IPS-20b (cell line): ENCODE measurements at regions not wholly inside any gene's neighbourhood (a gene's known extent, or its start where the extent isn't known, plus 50 kb on each side); places are given as distances from the start of the nearest gene placed in this dataset.

Source experiments
- H3K27ac ChIP-seq: one replicate; pipeline ENCODE4 v1.5.1; 2013; ENCODE audit warnings: low read length
- H3K27me3 ChIP-seq: 2 replicates; pipeline ENCODE4 v1.6.1; 2013; ENCODE audit warnings: mild to moderate bottlenecking, low read length, inconsistent platforms; ENCODE audit not compliant: insufficient read depth
- H3K36me3 ChIP-seq: 2 replicates; pipeline ENCODE4 v1.6.1; 2013; ENCODE audit warnings: low read depth, mild to moderate bottlenecking, inconsistent platforms, low read length, moderate library complexity; ENCODE audit not compliant: insufficient read depth
- H3K4me1 ChIP-seq: 2 replicates; pipeline ENCODE4 v1.6.1; 2013; ENCODE audit warnings: mild to moderate bottlenecking, control low read depth, inconsistent platforms, low read length, moderate library complexity; ENCODE audit not compliant: insufficient read depth
- H3K4me3 ChIP-seq: 2 replicates; pipeline ENCODE4 v1.5.1; 2013; ENCODE audit warnings: mild to moderate bottlenecking, low read length, inconsistent platforms
- H3K9ac ChIP-seq: 2 replicates; pipeline ENCODE4 v1.6.1; 2013; ENCODE audit warnings: low read depth, mild to moderate bottlenecking, inconsistent platforms, low read length, moderate library complexity
- H3K9me3 ChIP-seq: 2 replicates; pipeline ENCODE4 v1.6.1; 2013; ENCODE audit warnings: mild to moderate bottlenecking, low read depth, low read length, inconsistent platforms; ENCODE audit not compliant: insufficient read depth

- H3K9ac ChIP-seq, result no peak overlapping the region
- H3K4me3 ChIP-seq, result no peak overlapping the region
- no peak overlapping the region for H3K27ac ChIP-seq
- no peaks in the 10 kb centered on the region for H3K27me3 ChIP-seq
- H3K9me3 ChIP-seq, result no peaks in the 10 kb centered on the region
- no peaks in the 10 kb centered on the region for H3K4me1 ChIP-seq
- no peaks in the 10 kb centered on the region for H3K36me3 ChIP-seq
These were observed 163.2 kb downstream of the NSUN3 start for GRCh38 chr3:94226078-94226477.

- no peaks in the 10 kb centered on the region for H3K4me1 ChIP-seq
- no peak overlapping the region for H3K4me3 ChIP-seq
- H3K27ac ChIP-seq, result no peak overlapping the region
- H3K27me3 ChIP-seq, result no peaks in the 10 kb centered on the region
- no peak overlapping the region for H3K9ac ChIP-seq
- no peaks in the 10 kb centered on the region for H3K36me3 ChIP-seq
- H3K9me3 ChIP-seq, result no peaks in the 10 kb centered on the region
These were observed 170.1 kb downstream of the NSUN3 start for GRCh38 chr3:94232921-94233320.

- H3K4me3 ChIP-seq, result no peak overlapping the region
- no peak overlapping the region for H3K9ac ChIP-seq
- no peaks in the 10 kb centered on the region for H3K9me3 ChIP-seq
These were observed 171.4 kb downstream of the NSUN3 start for GRCh38 chr3:94234177-94234788.

GRCh38 chr3:94241986-94242385, 179.1 kb downstream of the NSUN3 start:
- H3K4me1 ChIP-seq, result no peaks in the 10 kb centered on the region
- no peaks in the 10 kb centered on the region for H3K9me3 ChIP-seq
- H3K27ac ChIP-seq, result no peak overlapping the region
- no peaks in the 10 kb centered on the region for H3K36me3 ChIP-seq
- H3K4me3 ChIP-seq, result no peak overlapping the region
- H3K9ac ChIP-seq, result no peak overlapping the region
- no peaks in the 10 kb centered on the region for H3K27me3 ChIP-seq

More at GRCh38 chr3:94234177-94234788, 171.4 kb downstream of the NSUN3 start:
- Histone ChIP-seq H3K36me3 (no peaks in the 10 kb centered on the region), H3K27ac (no peak overlapping the region), H3K4me1 (no peaks in the 10 kb centered on the region), H3K27me3 (no peaks in the 10 kb centered on the region)

GRCh38 chr3:94246171-94246570, 183.3 kb downstream of the NSUN3 start:
- H3K4me1 ChIP-seq, result peaks cover 10% of the 10 kb centered on the region; the same call in 1 of the 2 replicates
- no peaks in the 10 kb centered on the region for H3K36me3 ChIP-seq
- H3K9me3 ChIP-seq, result no peaks in the 10 kb centered on the region
- no peak overlapping the region for H3K4me3 ChIP-seq
- H3K27ac ChIP-seq, result no peak overlapping the region
- no peak overlapping the region for H3K9ac ChIP-seq
- no peaks in the 10 kb centered on the region for H3K27me3 ChIP-seq

GRCh38 chr3:94248042-94248441, 185.2 kb downstream of the NSUN3 start:
- Histone ChIP-seq H3K36me3 (no peaks in the 10 kb centered on the region), H3K4me1 (peaks cover 12% of the 10 kb centered on the region; the same call in 1 of the 2 replicates), H3K27me3 (no peaks in the 10 kb centered on the region), H3K9me3 (no peaks in the 10 kb centered on the region), H3K27ac (no peak overlapping the region), H3K9ac (no peak overlapping the region), H3K4me3 (no peak overlapping the region)

- H3K9ac ChIP-seq, result no peak overlapping the region
- H3K9me3 ChIP-seq, result no peaks in the 10 kb centered on the region
- no peaks in the 10 kb centered on the region for H3K36me3 ChIP-seq
- no peak overlapping the region for H3K27ac ChIP-seq
- peaks cover 12% of the 10 kb centered on the region; the same call in 1 of the 2 replicates for H3K4me1 ChIP-seq
- H3K27me3 ChIP-seq, result no peaks in the 10 kb centered on the region
- H3K4me3 ChIP-seq, result no peak overlapping the region
These were observed 186.7 kb downstream of the NSUN3 start for GRCh38 chr3:94249491-94250079.

GRCh38 chr3:94251566-94251965, 188.7 kb downstream of the NSUN3 start:
- Histone ChIP-seq H3K4me3 (no peak overlapping the region), H3K4me1 (peaks cover 12% of the 10 kb centered on the region; the same call in 1 of the 2 replicates), H3K9me3 (no peaks in the 10 kb centered on the region), H3K36me3 (no peaks in the 10 kb centered on the region), H3K9ac (no peak overlapping the region), H3K27ac (no peak overlapping the region), H3K27me3 (no peaks in the 10 kb centered on the region)

GRCh38 chr3:94252316-94252715, 189.5 kb downstream of the NSUN3 start:
- H3K9me3 ChIP-seq, result no peaks in the 10 kb centered on the region
- H3K4me1 ChIP-seq, result peaks cover 14% of the 10 kb centered on the region; the same call in 1 of the 2 replicates
- no peaks in the 10 kb centered on the region for H3K27me3 ChIP-seq
- no peak overlapping the region for H3K27ac ChIP-seq
- no peaks in the 10 kb centered on the region for H3K36me3 ChIP-seq
- H3K4me3 ChIP-seq, result no peak overlapping the region
- no peak overlapping the region for H3K9ac ChIP-seq

- Histone ChIP-seq H3K4me1 (peaks cover 3% of the 10 kb centered on the region; the same call in 1 of the 2 replicates), H3K9me3 (no peaks in the 10 kb centered on the region), H3K27me3 (no peaks in the 10 kb centered on the region), H3K27ac (no peak overlapping the region), H3K4me3 (no peak overlapping the region), H3K9ac (no peak overlapping the region), H3K36me3 (no peaks in the 10 kb centered on the region)
These were observed 194.3 kb downstream of the NSUN3 start for GRCh38 chr3:94256888-94257813.

GRCh38 chr3:94258851-94259250, 196.0 kb downstream of the NSUN3 start:
- H3K4me3 ChIP-seq, result no peak overlapping the region
- H3K9me3 ChIP-seq, result no peaks in the 10 kb centered on the region
- no peaks in the 10 kb centered on the region for H3K27me3 ChIP-seq
- peaks cover 3% of the 10 kb centered on the region; the same call in 1 of the 2 replicates for H3K4me1 ChIP-seq
- H3K27ac ChIP-seq, result no peak overlapping the region
- no peaks in the 10 kb centered on the region for H3K36me3 ChIP-seq
- H3K9ac ChIP-seq, result no peak overlapping the region
